SK-N-SH (cell line): ENCODE measurements at regions not wholly inside any gene's neighbourhood (a gene's known extent, or its start where the extent isn't known, plus 50 kb on each side); places are given as distances from the start of the nearest gene placed in this dataset.

Experiments
- EZH2phosphoT487 ChIP-seq: fragments of 200-600 bp; sonication (generic); IDR thresholded peaks from 2 replicates; pipeline ENCODE4 v1.6.1; 2017; ENCODE audit warnings: low read depth, mixed run types, mild to moderate bottlenecking, antibody characterized with exemption, moderate library complexity, borderline replicate concordance
- GABPA ChIP-seq: IDR thresholded peaks from 2 replicates; pipeline ENCODE4 v1.4.0; 2012; ENCODE audit warnings: low read depth, mild to moderate bottlenecking
- NFIC ChIP-seq: IDR thresholded peaks from 2 replicates; pipeline ENCODE4 v1.4.0; 2012; ENCODE audit warnings: borderline replicate concordance
- TAF1 ChIP-seq: IDR thresholded peaks from 2 replicates; pipeline ENCODE4 v1.6.1; 2012; ENCODE audit warnings: low read depth, mild to moderate bottlenecking, low read length, moderate library complexity, borderline replicate concordance
- TCF12 ChIP-seq: IDR thresholded peaks from 2 replicates; pipeline ENCODE4 v1.4.0; 2012
- TF ChIP-seq, protein P1 (sequence below): IDR thresholded peaks from 2 replicates; pipeline ENCODE4 v1.4.0; 2012; ENCODE audit warnings: low read depth
- TF ChIP-seq, protein P2 (sequence below): fragments of 200-600 bp; sonication (generic); IDR thresholded peaks from 2 replicates; pipeline ENCODE4 v1.6.1; 2017; ENCODE audit warnings: antibody characterized with exemption, mild to moderate bottlenecking, moderate library complexity
- TF ChIP-seq, protein P3 (sequence below): fragments of 150-350 bp; IDR thresholded peaks from 2 replicates; pipeline ENCODE4 v1.6.1; 2017; ENCODE audit warnings: antibody characterized with exemption, low read length, low read depth, borderline replicate concordance

DNA sequence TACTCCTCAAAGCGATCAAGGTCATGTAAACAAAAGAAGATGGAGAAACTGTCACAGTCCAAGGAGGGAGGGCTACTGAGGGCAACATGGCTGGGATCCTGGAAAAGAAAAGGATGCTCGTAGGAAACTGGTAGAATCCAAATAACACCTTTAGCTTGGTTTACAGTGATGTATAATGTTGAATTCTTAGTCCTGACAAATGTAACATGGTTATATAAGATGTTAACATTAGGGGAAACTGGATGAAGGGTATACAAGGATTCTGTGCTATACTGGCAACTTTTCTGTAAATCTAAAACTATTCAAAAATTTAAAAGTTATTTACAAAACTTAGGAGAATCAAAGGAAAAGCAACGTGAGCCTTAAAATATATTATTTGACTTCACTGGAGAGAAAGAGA lies 257.0 kb downstream of the TTC32 start:
- no peak for TF ChIP-seq TCF12
- no peak for TF ChIP-seq TAF1
- TF ChIP-seq, protein P1, sequence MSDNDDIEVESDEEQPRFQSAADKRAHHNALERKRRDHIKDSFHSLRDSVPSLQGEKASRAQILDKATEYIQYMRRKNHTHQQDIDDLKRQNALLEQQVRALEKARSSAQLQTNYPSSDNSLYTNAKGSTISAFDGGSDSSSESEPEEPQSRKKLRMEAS: no peak
- TF ChIP-seq, protein P2, sequence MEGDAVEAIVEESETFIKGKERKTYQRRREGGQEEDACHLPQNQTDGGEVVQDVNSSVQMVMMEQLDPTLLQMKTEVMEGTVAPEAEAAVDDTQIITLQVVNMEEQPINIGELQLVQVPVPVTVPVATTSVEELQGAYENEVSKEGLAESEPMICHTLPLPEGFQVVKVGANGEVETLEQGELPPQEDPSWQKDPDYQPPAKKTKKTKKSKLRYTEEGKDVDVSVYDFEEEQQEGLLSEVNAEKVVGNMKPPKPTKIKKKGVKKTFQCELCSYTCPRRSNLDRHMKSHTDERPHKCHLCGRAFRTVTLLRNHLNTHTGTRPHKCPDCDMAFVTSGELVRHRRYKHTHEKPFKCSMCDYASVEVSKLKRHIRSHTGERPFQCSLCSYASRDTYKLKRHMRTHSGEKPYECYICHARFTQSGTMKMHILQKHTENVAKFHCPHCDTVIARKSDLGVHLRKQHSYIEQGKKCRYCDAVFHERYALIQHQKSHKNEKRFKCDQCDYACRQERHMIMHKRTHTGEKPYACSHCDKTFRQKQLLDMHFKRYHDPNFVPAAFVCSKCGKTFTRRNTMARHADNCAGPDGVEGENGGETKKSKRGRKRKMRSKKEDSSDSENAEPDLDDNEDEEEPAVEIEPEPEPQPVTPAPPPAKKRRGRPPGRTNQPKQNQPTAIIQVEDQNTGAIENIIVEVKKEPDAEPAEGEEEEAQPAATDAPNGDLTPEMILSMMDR: no peak
- TF ChIP-seq EZH2phosphoT487: no peak
- no peak for TF ChIP-seq NFIC
- no peak for TF ChIP-seq GABPA
- TF ChIP-seq, protein P3, sequence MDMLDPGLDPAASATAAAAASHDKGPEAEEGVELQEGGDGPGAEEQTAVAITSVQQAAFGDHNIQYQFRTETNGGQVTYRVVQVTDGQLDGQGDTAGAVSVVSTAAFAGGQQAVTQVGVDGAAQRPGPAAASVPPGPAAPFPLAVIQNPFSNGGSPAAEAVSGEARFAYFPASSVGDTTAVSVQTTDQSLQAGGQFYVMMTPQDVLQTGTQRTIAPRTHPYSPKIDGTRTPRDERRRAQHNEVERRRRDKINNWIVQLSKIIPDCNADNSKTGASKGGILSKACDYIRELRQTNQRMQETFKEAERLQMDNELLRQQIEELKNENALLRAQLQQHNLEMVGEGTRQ: no peak
